Chondrocyte (in vitro differentiated cells): ENCODE measurements at regions not wholly inside any gene's neighbourhood (a gene's known extent, or its start where the extent isn't known, plus 50 kb on each side); places are given as distances from the start of the nearest gene placed in this dataset.

Experiments
- DNase-seq: peaks from one replicate; pipeline ENCODE4 v3.0.0; 2021; ENCODE audit warnings: mixed read lengths, low spot score
- H3K27ac Mint-ChIP-seq: one replicate; pipeline ENCODE4 v1.8.0; 2021; ENCODE audit warnings: mild to moderate bottlenecking, moderate library complexity, mixed read lengths; ENCODE audit not compliant: unreplicated experiment
- H3K27me3 Mint-ChIP-seq: 2 replicates; pipeline ENCODE4 v1.8.0; 2021; ENCODE audit warnings: low read depth, mixed read lengths
- H3K36me3 Mint-ChIP-seq: 2 replicates; pipeline ENCODE4 v1.8.0; 2021; ENCODE audit warnings: low read depth, mixed read lengths
- H3K4me1 Mint-ChIP-seq: 2 replicates; pipeline ENCODE4 v1.8.0; 2021; ENCODE audit warnings: low read depth, mild to moderate bottlenecking, mixed read lengths
- H3K4me3 Mint-ChIP-seq: one replicate; pipeline ENCODE4 v1.8.0; 2021; ENCODE audit warnings: mild to moderate bottlenecking, moderate library complexity, mixed read lengths; ENCODE audit not compliant: unreplicated experiment
- H3K9me3 Mint-ChIP-seq: 2 replicates; pipeline ENCODE4 v1.8.0; 2021; ENCODE audit warnings: low read depth, mixed read lengths
- CTCF ChIP-seq: fragments of 200-600 bp; sonication (generic); IDR thresholded peaks from 2 replicates; pipeline ENCODE4 v1.5.0; 2021; ENCODE audit warnings: antibody characterized with exemption, mild to moderate bottlenecking, moderate library complexity

GRCh38 chr4:38343608-38344007, 320.4 kb upstream of the KLF3 start:
- Mint-ChIP-seq H3K27ac (no peak overlapping the region), H3K4me3 (no peak overlapping the region), H3K9me3 (peaks cover 26% of the 10 kb centered on the region), H3K4me1 (no peaks in the 10 kb centered on the region), H3K36me3 (peaks cover 6% of the 10 kb centered on the region), H3K27me3 (no peaks in the 10 kb centered on the region)
- no peak for TF ChIP-seq CTCF
- no peak for DNase-seq

- no peak for DNase-seq
- peaks cover under 1% of the 10 kb centered on the region for H3K27me3 Mint-ChIP-seq
- no peak for TF ChIP-seq CTCF
- peaks cover 18% of the 10 kb centered on the region for H3K9me3 Mint-ChIP-seq
- no peak overlapping the region for H3K4me3 Mint-ChIP-seq
- H3K27ac Mint-ChIP-seq: no peak overlapping the region
- no peaks in the 10 kb centered on the region for H3K36me3 Mint-ChIP-seq
- no peaks in the 10 kb centered on the region for H3K4me1 Mint-ChIP-seq
Measured at GRCh38 chr4:38344929-38345328, 319.1 kb upstream of the KLF3 start.

- DNase-seq: no peak
- H3K9me3 Mint-ChIP-seq: peaks cover 27% of the 10 kb centered on the region
- no peaks in the 10 kb centered on the region for H3K4me1 Mint-ChIP-seq
- H3K27me3 Mint-ChIP-seq: peaks cover 2% of the 10 kb centered on the region
- H3K27ac Mint-ChIP-seq: no peak overlapping the region
- no peak for TF ChIP-seq CTCF
- H3K4me3 Mint-ChIP-seq: no peak overlapping the region
- H3K36me3 Mint-ChIP-seq: peaks cover under 1% of the 10 kb centered on the region
Measured at GRCh38 chr4:38347251-38347650, 316.7 kb upstream of the KLF3 start.

GRCh38 chr4:38354421-38354820, 309.6 kb upstream of the KLF3 start:
- H3K4me1 Mint-ChIP-seq: no peaks in the 10 kb centered on the region
- no peak for TF ChIP-seq CTCF
- H3K27me3 Mint-ChIP-seq: peaks cover 2% of the 10 kb centered on the region
- DNase-seq: no peak
- peaks cover 34% of the 10 kb centered on the region for H3K9me3 Mint-ChIP-seq
- H3K36me3 Mint-ChIP-seq: peaks cover 11% of the 10 kb centered on the region
- H3K27ac Mint-ChIP-seq: no peak overlapping the region
- H3K4me3 Mint-ChIP-seq: no peak overlapping the region

GRCh38 chr4:38354872-38355271, 309.1 kb upstream of the KLF3 start:
- Mint-ChIP-seq H3K27ac (no peak overlapping the region), H3K27me3 (peaks cover 2% of the 10 kb centered on the region), H3K4me1 (no peaks in the 10 kb centered on the region), H3K36me3 (peaks cover 11% of the 10 kb centered on the region), H3K4me3 (no peak overlapping the region), H3K9me3 (peaks cover 34% of the 10 kb centered on the region)
- no peak for DNase-seq
- no peak for TF ChIP-seq CTCF
